Vagina (tissue), 2 donors: ENCODE measurements at regions not wholly inside any gene's neighbourhood (a gene's known extent, or its start where the extent isn't known, plus 50 kb on each side); places are given as distances from the start of the nearest gene placed in this dataset.

Experiments used
- POLR2A ChIP-seq, 2 donors: fragments of 450-650 bp; IDR thresholded peaks; one replicate each; pipeline ENCODE4 v1.6.1; 2017; ENCODE audit warnings: antibody characterized with exemption in 2 of 2, mild to moderate bottlenecking in 2 of 2, moderate library complexity in 2 of 2
- TF ChIP-seq, protein P1 (sequence below), 3 experiments: fragments of 450-650 bp in 2 of 3; fragments of 200-600 bp in 1 of 3; sonication (generic) in 1 of 3; IDR thresholded peaks; one replicate each; pipeline ENCODE4 v1.5.1; 2017 to 2019; ENCODE audit warnings: antibody characterized with exemption in 3 of 3, mild to moderate bottlenecking in 2 of 3, moderate library complexity in 2 of 3

DNA sequence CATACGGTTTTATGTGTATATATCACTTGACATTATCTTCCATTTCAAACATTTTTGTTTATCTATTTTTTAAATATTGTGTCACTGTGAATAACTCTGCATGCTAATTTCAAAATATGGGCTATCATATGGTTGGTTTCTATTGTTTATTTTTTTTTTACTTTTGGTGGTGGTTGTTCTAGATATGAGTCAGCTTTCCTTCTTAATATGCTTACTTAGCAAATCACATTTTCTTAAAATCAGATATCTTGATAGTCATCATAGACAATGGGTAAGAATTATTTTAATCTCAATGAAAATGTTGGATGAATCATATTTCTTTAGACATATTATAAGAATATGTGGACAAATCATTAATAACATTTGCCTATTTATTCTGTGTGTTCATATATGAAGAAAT is 881.5 kb downstream of the BRINP3 start:
- TF ChIP-seq, protein P1, sequence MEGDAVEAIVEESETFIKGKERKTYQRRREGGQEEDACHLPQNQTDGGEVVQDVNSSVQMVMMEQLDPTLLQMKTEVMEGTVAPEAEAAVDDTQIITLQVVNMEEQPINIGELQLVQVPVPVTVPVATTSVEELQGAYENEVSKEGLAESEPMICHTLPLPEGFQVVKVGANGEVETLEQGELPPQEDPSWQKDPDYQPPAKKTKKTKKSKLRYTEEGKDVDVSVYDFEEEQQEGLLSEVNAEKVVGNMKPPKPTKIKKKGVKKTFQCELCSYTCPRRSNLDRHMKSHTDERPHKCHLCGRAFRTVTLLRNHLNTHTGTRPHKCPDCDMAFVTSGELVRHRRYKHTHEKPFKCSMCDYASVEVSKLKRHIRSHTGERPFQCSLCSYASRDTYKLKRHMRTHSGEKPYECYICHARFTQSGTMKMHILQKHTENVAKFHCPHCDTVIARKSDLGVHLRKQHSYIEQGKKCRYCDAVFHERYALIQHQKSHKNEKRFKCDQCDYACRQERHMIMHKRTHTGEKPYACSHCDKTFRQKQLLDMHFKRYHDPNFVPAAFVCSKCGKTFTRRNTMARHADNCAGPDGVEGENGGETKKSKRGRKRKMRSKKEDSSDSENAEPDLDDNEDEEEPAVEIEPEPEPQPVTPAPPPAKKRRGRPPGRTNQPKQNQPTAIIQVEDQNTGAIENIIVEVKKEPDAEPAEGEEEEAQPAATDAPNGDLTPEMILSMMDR (IDR thresholded peaks at IDR 0.05) = no peak
- TF ChIP-seq POLR2A (IDR thresholded peaks at IDR 0.05) = no peak
